H1 (cell line): ENCODE measurements at regions not wholly inside any gene's neighbourhood (a gene's known extent, or its start where the extent isn't known, plus 50 kb on each side); places are given as distances from the start of the nearest gene placed in this dataset.

Source experiments
- CTCF ChIA-PET: fragments of 300-600 bp; sonication (Branson Sonifier 250); formaldehyde crosslinking; loops from one replicate; lab custom pipeline; 2021; ENCODE audit not compliant: partially characterized antibody; lab: Charles Lee
- POLR2A ChIA-PET: fragments of 300-600 bp; sonication (Branson Sonifier 250); formaldehyde crosslinking; loops from one replicate; lab custom pipeline; 2021; ENCODE audit warnings: inconsistent platforms; ENCODE audit not compliant: partially characterized antibody; lab: Charles Lee
- DNase-seq, 2 experiments: peaks; one replicate each; pipeline versions ENCODE4 v3.0.0 to v3.0.0-alpha.2; 2010 to 2022; ENCODE audit warnings: low spot score in 2 of 2, low read depth in 1 of 2, mixed read lengths in 1 of 2
- FAIRE-seq: peaks from 2 replicates; lab custom pipeline; 2011; peaks lifted over from hg19 to GRCh38; lab: Jason Lieb, UNC
- H2AFZ ChIP-seq: 2 replicates; pipeline ENCODE4 v1.8.1; 2012; ENCODE audit warnings: low read length, inconsistent platforms
- H2AK5ac ChIP-seq: 2 replicates; pipeline ENCODE4 v1.6.1; 2013; ENCODE audit warnings: low read depth, low read length
- H2BK120ac ChIP-seq: replicated peaks from 2 replicates; pipeline ENCODE3; 2013; ENCODE audit warnings: low read depth, low read length, inconsistent platforms
- H2BK12ac ChIP-seq: 2 replicates; pipeline ENCODE4 v1.6.1; 2013; ENCODE audit warnings: low read depth, low read length
- H2BK15ac ChIP-seq: 2 replicates; pipeline ENCODE4 v1.6.1; 2013; ENCODE audit warnings: low read length
- H2BK20ac ChIP-seq: 2 replicates; pipeline ENCODE4 v1.6.1; 2013; ENCODE audit warnings: low read length
- H2BK5ac ChIP-seq: 2 replicates; pipeline ENCODE4 v1.6.1; 2013; ENCODE audit warnings: low read depth, low read length
- H3K14ac ChIP-seq: 2 replicates; pipeline ENCODE4 v1.6.1; 2013; ENCODE audit warnings: inconsistent platforms; ENCODE audit not compliant: insufficient read length
- H3K18ac ChIP-seq: 2 replicates; pipeline ENCODE4 v1.6.1; 2013; ENCODE audit warnings: low read length; ENCODE audit errors: extremely low read depth
- H3K23ac ChIP-seq: 2 replicates; pipeline ENCODE4 v1.6.1; 2013; ENCODE audit warnings: inconsistent platforms; ENCODE audit not compliant: insufficient read length
- H3K23me2 ChIP-seq: 2 replicates; pipeline ENCODE4 v1.6.1; 2013; ENCODE audit warnings: low read depth, low read length
- H3K27ac ChIP-seq: 2 replicates; pipeline ENCODE4 v1.6.1; 2011; ENCODE audit warnings: low read depth, low read length, inconsistent platforms
- H3K27me3 ChIP-seq, 4 experiments: replicated peaks in 1 of 4; 1 replicate in 1 of 4; 2 replicates in 3 of 4; pipeline versions ENCODE4 v1.6.1 to v1.8.1; 2011 to 2013; ENCODE audit warnings: low read length in 3 of 4, mild to moderate bottlenecking in 3 of 4, inconsistent platforms in 2 of 4, mixed read lengths in 2 of 4, moderate library complexity in 1 of 4; ENCODE audit not compliant: control insufficient read depth in 3 of 4, insufficient read depth in 3 of 4; ENCODE audit errors: extremely low read depth in 1 of 4
- H3K36me3 ChIP-seq, 4 experiments: 2 replicates each; pipeline versions ENCODE4 v1.6.1 to v1.8.1; 2011 to 2013; ENCODE audit warnings: mild to moderate bottlenecking in 4 of 4, low read length in 3 of 4, moderate library complexity in 2 of 4, control low read depth in 1 of 4, inconsistent platforms in 1 of 4; ENCODE audit not compliant: insufficient read depth in 4 of 4, control insufficient read depth in 2 of 4
- H3K4ac ChIP-seq: replicated peaks from 2 replicates; pipeline ENCODE3; 2013; ENCODE audit warnings: low read length, low read depth, mixed read lengths, inconsistent platforms; ENCODE audit not compliant: insufficient read length
- H3K4me1 ChIP-seq, 4 experiments: replicated peaks in 1 of 4; 1 replicate in 1 of 4; 2 replicates in 3 of 4; pipeline versions ENCODE4 v1.6.1 to v1.8.1; 2011 to 2013; ENCODE audit warnings: low read length in 3 of 4, inconsistent platforms in 2 of 4, mixed read lengths in 1 of 4; ENCODE audit not compliant: insufficient read depth in 4 of 4, control insufficient read depth in 3 of 4
- H3K4me2 ChIP-seq, 2 experiments: 2 replicates each; pipeline versions ENCODE4 v1.6.1 to v1.8.1; 2011 to 2013; ENCODE audit warnings: low read depth in 2 of 2, low read length in 2 of 2, control low read depth in 1 of 2, inconsistent platforms in 1 of 2, mild to moderate bottlenecking in 1 of 2; ENCODE audit not compliant: insufficient read depth in 1 of 2
- H3K4me3 ChIP-seq, 4 experiments: fragments of 200-600, 300-600 bp in 1 of 4; sonication (generic), shearing (Covaris generic), sonication (Bioruptor Twin) in 1 of 4; 2 replicates each; pipeline versions ENCODE4 v1.5.1 to v1.8.1; 2011 to 2016; ENCODE audit warnings: low read length in 4 of 4, low read depth in 3 of 4, control low read depth in 2 of 4, inconsistent platforms in 2 of 4, mild to moderate bottlenecking in 2 of 4, mixed read lengths in 1 of 4, moderate library complexity in 1 of 4; ENCODE audit not compliant: insufficient read depth in 2 of 4; ENCODE audit errors: extremely low read depth in 1 of 4
- H3K56ac ChIP-seq: replicated peaks from 2 replicates; pipeline ENCODE3; 2013; ENCODE audit warnings: low read depth, mild to moderate bottlenecking, mixed read lengths, low read length, inconsistent platforms; ENCODE audit not compliant: insufficient read length
- H3K79me1 ChIP-seq: 2 replicates; pipeline ENCODE4 v1.6.1; 2013; ENCODE audit warnings: low read depth, low read length, control low read depth
- H3K79me2 ChIP-seq, 2 experiments: 2 replicates each; pipeline versions ENCODE4 v1.6.1 to v1.8.1; 2012 to 2013; ENCODE audit warnings: low read length in 2 of 2, mild to moderate bottlenecking in 2 of 2, inconsistent platforms in 1 of 2; ENCODE audit not compliant: insufficient read depth in 2 of 2, control insufficient read depth in 1 of 2
- H3K9ac ChIP-seq, 4 experiments: replicated peaks in 1 of 4; 1 replicate in 1 of 4; 2 replicates in 3 of 4; pipeline versions ENCODE4 v1.6.1 to v1.8.1; 2011 to 2013; ENCODE audit warnings: low read depth in 3 of 4, low read length in 3 of 4, control low read depth in 2 of 4, mild to moderate bottlenecking in 2 of 4, moderate library complexity in 2 of 4, inconsistent platforms in 1 of 4; ENCODE audit errors: extremely low read depth in 1 of 4
- H3K9me3 ChIP-seq, 2 experiments: 2 replicates each; pipeline versions ENCODE4 v1.6.1 to v1.8.1; 2012 to 2013; ENCODE audit warnings: mild to moderate bottlenecking in 2 of 2, moderate library complexity in 2 of 2, control low read depth in 1 of 2, inconsistent platforms in 1 of 2, low read depth in 1 of 2, low read length in 1 of 2, mixed read lengths in 1 of 2; ENCODE audit not compliant: insufficient read depth in 2 of 2
- H4K20me1 ChIP-seq, 2 experiments: replicated peaks in 1 of 2; 2 replicates each; pipeline versions ENCODE3 to v1.8.1; 2011 to 2013; ENCODE audit warnings: inconsistent platforms in 2 of 2, low read length in 2 of 2, mild to moderate bottlenecking in 1 of 2; ENCODE audit not compliant: insufficient read depth in 2 of 2, control insufficient read depth in 1 of 2
- H4K5ac ChIP-seq: 2 replicates; pipeline ENCODE4 v1.6.1; 2013; ENCODE audit warnings: low read length, low read depth, mixed read lengths, inconsistent platforms; ENCODE audit not compliant: insufficient read length
- H4K8ac ChIP-seq: 2 replicates; pipeline ENCODE4 v1.8.0; 2013; ENCODE audit warnings: mild to moderate bottlenecking, moderate library complexity, low read length, inconsistent platforms; ENCODE audit not compliant: insufficient read depth; ENCODE audit errors: extremely low read depth
- H4K91ac ChIP-seq: replicated peaks from 2 replicates; pipeline ENCODE3; 2013; ENCODE audit warnings: low read length, mixed read lengths, inconsistent platforms; ENCODE audit not compliant: insufficient read length
- CTBP2 ChIP-seq: IDR thresholded peaks from 2 replicates; pipeline ENCODE4 v1.7.0; 2011; ENCODE audit warnings: borderline replicate concordance, mild to moderate bottlenecking, moderate library complexity, mixed read lengths, low read length; ENCODE audit not compliant: insufficient read depth, insufficient read length
- EP300 ChIP-seq, 2 experiments: IDR thresholded peaks; 1 replicate in 1 of 2; 2 replicates in 1 of 2; pipeline ENCODE4 v1.6.1; 2011 to 2012; ENCODE audit warnings: low read depth in 2 of 2, low read length in 2 of 2, mild to moderate bottlenecking in 2 of 2, borderline replicate concordance in 1 of 2, inconsistent platforms in 1 of 2, moderate library complexity in 1 of 2
- RBBP5 ChIP-seq: IDR thresholded peaks from 2 replicates; pipeline ENCODE4 v1.7.1; 2012; ENCODE audit warnings: low read depth, mild to moderate bottlenecking, inconsistent platforms, low read length, moderate library complexity, borderline replicate concordance
- RFX5 ChIP-seq: IDR thresholded peaks from 2 replicates; pipeline ENCODE4 v1.6.1; 2011; ENCODE audit warnings: low read depth, low read length, improper control_type of control experiment, borderline replicate concordance
- RXRA ChIP-seq: IDR thresholded peaks from 2 replicates; pipeline ENCODE4 v1.6.1; 2011; ENCODE audit warnings: low read depth, mild to moderate bottlenecking, low read length, moderate library complexity; ENCODE audit not compliant: insufficient read depth
- ZNF274 ChIP-seq: IDR thresholded peaks from 2 replicates; pipeline ENCODE4 v1.7.0; 2012; ENCODE audit warnings: low read length, borderline replicate concordance; ENCODE audit errors: extremely low read depth
- WGBS, 2 experiments: shearing (Covaris generic) in 1 of 2; methylation state at CpG; one replicate each; pipeline versions ENCODE4 v1.1.6 to v1.1.7; 2013 to 2015; ENCODE audit warnings: low lambda C conversion rate in 2 of 2, mixed read lengths in 2 of 2, inconsistent platforms in 1 of 2, low coverage in 1 of 2, missing lambda C conversion rate in 1 of 2; ENCODE audit not compliant: insufficient replicate concordance in 2 of 2, insufficient coverage in 1 of 2, insufficient read length in 1 of 2; ENCODE audit errors: extremely low coverage in 1 of 2, missing lambda C conversion rate in 1 of 2; 5-methylcytosine and 5-hydroxymethylcytosine counted together
- TF ChIP-seq, protein P1 (sequence below): IDR thresholded peaks from 2 replicates; pipeline ENCODE4 v1.6.1; 2011; ENCODE audit warnings: low read depth, mild to moderate bottlenecking, low read length; ENCODE audit not compliant: insufficient read depth

DNA sequence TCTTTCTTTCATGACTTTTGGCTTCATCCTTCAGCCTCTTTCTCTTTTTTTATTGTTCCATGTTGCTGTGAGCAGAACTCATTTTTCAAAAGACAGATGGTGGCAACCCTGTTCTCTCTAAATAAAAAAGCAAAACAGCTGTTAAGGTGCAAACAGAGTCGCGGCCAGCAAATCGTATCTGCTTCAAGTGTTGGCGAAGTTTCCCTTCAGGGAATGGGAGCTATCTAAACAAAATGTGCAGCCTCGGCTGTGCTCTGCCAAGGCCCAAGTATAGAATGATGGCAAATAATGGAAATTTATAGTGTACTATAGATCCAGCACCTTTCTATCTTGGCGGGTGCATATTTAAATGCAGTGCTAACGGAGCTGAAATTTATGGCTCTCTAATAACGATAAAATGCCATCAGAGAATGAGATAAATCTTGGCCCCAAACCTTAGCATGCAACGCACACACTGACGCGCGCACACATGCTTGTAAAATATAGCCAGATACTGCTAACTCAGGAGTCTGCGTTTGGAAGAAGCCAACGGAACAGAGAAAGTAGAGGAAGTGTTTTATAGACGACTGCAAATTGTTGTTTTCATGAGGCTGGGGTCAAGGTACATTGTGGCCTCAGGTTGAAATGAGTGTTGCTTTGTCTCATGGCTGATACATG is 315.5 kb upstream of the RBFOX1 start:
- ChIA-PET CTCF (interaction anchor here (0.6 kb wide), 1 partner anchor 10 kb away, joined by 3 read pairs; no protein-coding TSS in a partner anchor), POLR2A (no interaction called here)
- H3K27ac ChIP-seq = no peak overlapping the region
- H4K20me1 ChIP-seq = no peaks in the 10 kb centered on the region
- H3K9me3 ChIP-seq = no peaks in the 10 kb centered on the region
- no peak overlapping the region for H2BK12ac ChIP-seq
- H2BK15ac ChIP-seq = no peak overlapping the region
- H4K91ac ChIP-seq = no peak overlapping the region
- H3K27me3 ChIP-seq = no peaks in the 10 kb centered on the region
- H3K36me3 ChIP-seq = no peaks in the 10 kb centered on the region
- no peak overlapping the region for H2BK120ac ChIP-seq
- no peak overlapping the region for H4K8ac ChIP-seq
- no peak overlapping the region for H2BK5ac ChIP-seq
- no peak overlapping the region for H3K4ac ChIP-seq
- H3K79me1 ChIP-seq = no peaks in the 10 kb centered on the region
- no peak overlapping the region for H3K18ac ChIP-seq
- H3K4me1 ChIP-seq = no peaks in the 10 kb centered on the region
- H2BK20ac ChIP-seq = no peak overlapping the region
- no peak overlapping the region for H3K56ac ChIP-seq
- H3K4me2 ChIP-seq = no peak overlapping the region
- no peak overlapping the region for H2AFZ ChIP-seq
- WGBS, 2 experiments = 95% methylated on average over 15 of the region's 15 CpGs; no CpG with 5 or more reads in 1 of the 2 experiments
- DNase-seq = no peak
- H3K23ac ChIP-seq = no peak overlapping the region
- H4K5ac ChIP-seq = no peak overlapping the region
- H3K14ac ChIP-seq = no peak overlapping the region
- H3K79me2 ChIP-seq = no peaks in the 10 kb centered on the region
- H3K9ac ChIP-seq = no peak overlapping the region
- H3K23me2 ChIP-seq = no peaks in the 10 kb centered on the region
- no peak for FAIRE-seq
- no peak overlapping the region for H3K4me3 ChIP-seq
- H2AK5ac ChIP-seq = no peak overlapping the region
- TF ChIP-seq RBBP5 (no peak), EP300 (IDR thresholded peaks at IDR 0.05; ENCODE audit: borderline replicate concordance in 1 of 2, low read depth in 2 of 2, low read length in 2 of 2) (no peak), RFX5 (no peak), RXRA (no peak), ZNF274 (no peak), CTBP2 (no peak)
- TF ChIP-seq, protein P1, sequence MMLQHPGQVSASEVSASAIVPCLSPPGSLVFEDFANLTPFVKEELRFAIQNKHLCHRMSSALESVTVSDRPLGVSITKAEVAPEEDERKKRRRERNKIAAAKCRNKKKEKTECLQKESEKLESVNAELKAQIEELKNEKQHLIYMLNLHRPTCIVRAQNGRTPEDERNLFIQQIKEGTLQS = no peak
